SK-N-MC (cell line): ENCODE measurements at regions not wholly inside any gene's neighbourhood (a gene's known extent, or its start where the extent isn't known, plus 50 kb on each side); places are given as distances from the start of the nearest gene placed in this dataset.

Experiments
- EZH2 ChIP-seq: fragments of 200-600 bp; sonication (generic); IDR thresholded peaks from one replicate; pipeline ENCODE4 v1.6.1; 2017; ENCODE audit warnings: antibody characterized with exemption
- FOXP2 ChIP-seq: optimal IDR thresholded peaks from 2 replicates; pipeline ENCODE3; 2011; ENCODE audit warnings: mild to moderate bottlenecking, moderate library complexity; ENCODE audit not compliant: insufficient read depth; ENCODE audit errors: extremely low read length, control extremely low read depth
- POLR2AphosphoS5 ChIP-seq: IDR thresholded peaks from 2 replicates; pipeline ENCODE4 v1.6.1; 2012; ENCODE audit warnings: mild to moderate bottlenecking, low read depth, low read length, borderline replicate concordance

GRCh38 chrX:38899650-38900049, 98.4 kb downstream of the MID1IP1 start:
- TF ChIP-seq EZH2 (no peak), POLR2AphosphoS5 (no peak), FOXP2 (no peak)
